K562 (cell line): ENCODE measurements at regions not wholly inside any gene's neighbourhood (a gene's known extent, or its start where the extent isn't known, plus 50 kb on each side); places are given as distances from the start of the nearest gene placed in this dataset.

Source experiments
- ATAC-seq: fragments of 200-7000 bp; cut with Tn5 transposase; 3 replicates; pipeline ENCODE4 v1.9.1; 2020; ENCODE audit warnings: moderate library complexity
- BruUV-seq: library from RNA; stranded (reverse); fragments of 400-500 nt; replicated peaks from 2 replicates; lab custom pipeline; 2021; lab: Mats Ljungman, UMichigan
- CTCF ChIA-PET: fragments of 300-600 bp; formaldehyde crosslinking; extraction: SDS; loops from one replicate; lab custom pipeline; 2021; ENCODE audit warnings: low intra/inter-chr PET ratio; lab: Yijun Ruan, JAX
- POLR2A ChIA-PET: fragments of 300-600, 350-650 bp; sonication (Branson Sonifier 250); formaldehyde crosslinking; extraction: SDS; loops from one replicate; lab custom pipeline; 2021; ENCODE audit warnings: antibody characterized with exemption, inconsistent platforms; lab: Yijun Ruan, JAX
- DNase-seq, 4 experiments: peaks; one replicate each; pipeline versions ENCODE4 v3.0.0 to v3.0.0-alpha.2; 2011 to 2018; ENCODE audit warnings: low spot score in 3 of 4, mixed read lengths in 3 of 4; ENCODE audit errors: extremely low read depth in 1 of 4
- FAIRE-seq: peaks from 2 replicates; lab custom pipeline; 2011; peaks lifted over from hg19 to GRCh38; lab: Jason Lieb, UNC
- H2AFZ ChIP-seq: 2 replicates; pipeline ENCODE4 v1.6.0; 2011; ENCODE audit warnings: low read depth, low read length, control low read depth, inconsistent platforms
- H3K27ac ChIP-seq: fragments of 200-600 bp; 3 replicates; pipeline ENCODE4 v1.8.0; 2011; ENCODE audit warnings: low read depth, mild to moderate bottlenecking, control low read depth, inconsistent platforms, low read length, moderate library complexity, mixed read lengths; ENCODE audit errors: extremely low read depth
- H3K27me3 ChIP-seq, 2 experiments: fragments of 300-600 bp in 1 of 2; 2 replicates in 1 of 2; 3 replicates in 1 of 2; pipeline versions ENCODE4 v1.6.0 to v1.8.0; 2011; ENCODE audit warnings: inconsistent platforms in 2 of 2, low read length in 2 of 2, mild to moderate bottlenecking in 1 of 2, mixed read lengths in 1 of 2, moderate library complexity in 1 of 2; ENCODE audit not compliant: control insufficient read depth in 2 of 2, insufficient read depth in 2 of 2
- H3K36me3 ChIP-seq: fragments of 300-600 bp; 3 replicates; pipeline ENCODE4 v1.8.0; 2011; ENCODE audit warnings: mild to moderate bottlenecking, low read length, inconsistent platforms; ENCODE audit not compliant: control insufficient read depth, insufficient read depth
- H3K4me1 ChIP-seq, 2 experiments: fragments of 200-600 bp in 1 of 2; replicated peaks in 1 of 2; 2 replicates in 1 of 2; 3 replicates in 1 of 2; pipeline versions ENCODE4 v1.5.1 to v1.8.0; 2011; ENCODE audit warnings: inconsistent platforms in 2 of 2, low read length in 2 of 2, mild to moderate bottlenecking in 1 of 2, mixed read lengths in 1 of 2, moderate library complexity in 1 of 2; ENCODE audit not compliant: control insufficient read depth in 2 of 2, insufficient read depth in 2 of 2
- H3K4me2 ChIP-seq: 2 replicates; pipeline ENCODE4 v1.6.1; 2011; ENCODE audit warnings: low read length, control low read depth, inconsistent platforms, mixed read lengths; ENCODE audit not compliant: insufficient read depth
- H3K4me3 ChIP-seq: fragments of 200-600 bp; sonication (generic), shearing (Covaris generic); 2 replicates; pipeline ENCODE4 v1.5.1; 2016; ENCODE audit warnings: control low read depth, inconsistent platforms
- H3K79me2 ChIP-seq: fragments of 200-600 bp; 3 replicates; pipeline ENCODE4 v1.8.0; 2011; ENCODE audit warnings: low read length, inconsistent platforms; ENCODE audit not compliant: control insufficient read depth, insufficient read depth
- H3K9ac ChIP-seq, 2 experiments: 2 replicates each; pipeline versions ENCODE4 v1.6.0 to v1.6.1; 2011; ENCODE audit warnings: low read depth in 2 of 2, low read length in 2 of 2, control low read depth in 1 of 2, inconsistent platforms in 1 of 2, mild to moderate bottlenecking in 1 of 2, mixed read lengths in 1 of 2; ENCODE audit not compliant: insufficient read depth in 1 of 2
- H3K9me1 ChIP-seq: one replicate; pipeline ENCODE4 v1.6.0; 2011; ENCODE audit warnings: inconsistent platforms, mild to moderate bottlenecking, low read length, moderate library complexity; ENCODE audit not compliant: control insufficient read depth, insufficient read depth
- H3K9me3 ChIP-seq: replicated peaks from 2 replicates; pipeline ENCODE4 v1.5.1; 2011; ENCODE audit warnings: low read depth, low read length, inconsistent platforms; ENCODE audit not compliant: control insufficient read depth, insufficient read depth
- H4K20me1 ChIP-seq: replicated peaks from 2 replicates; pipeline ENCODE4 v1.6.1; 2011; ENCODE audit warnings: low read length, inconsistent platforms, mixed read lengths; ENCODE audit not compliant: control insufficient read depth, insufficient read depth
- CBX5 ChIP-seq: IDR thresholded peaks from 2 replicates; pipeline ENCODE4 v1.6.1; 2014; ENCODE audit warnings: low read depth, borderline replicate concordance
- FOXK1 ChIP-seq: sonication (generic); formaldehyde crosslinking; IDR thresholded peaks from 2 replicates; pipeline ENCODE4 v1.8.0; 2022; ENCODE audit warnings: missing genetic modification reagents, mild to moderate bottlenecking, borderline replicate concordance
- HMG20B ChIP-seq: fragments of 250-450 bp; sonication (Bioruptor Pico); IDR thresholded peaks from 2 replicates; pipeline ENCODE4 v1.5.0; 2021; ENCODE audit warnings: mild to moderate bottlenecking
- HMGN3 ChIP-seq: IDR thresholded peaks from 2 replicates; pipeline ENCODE4 v1.6.1; 2011; ENCODE audit warnings: borderline replicate concordance, low read depth, mild to moderate bottlenecking, mixed read lengths, low read length; ENCODE audit not compliant: insufficient read length; ENCODE audit errors: extremely low read depth
- IRF1 ChIP-seq: sonication (generic); formaldehyde crosslinking; IDR thresholded peaks from 2 replicates; pipeline ENCODE4 v1.8.0; 2022; ENCODE audit warnings: missing genetic modification reagents, mild to moderate bottlenecking, borderline replicate concordance
- MAFF ChIP-seq: IDR thresholded peaks from 2 replicates; pipeline ENCODE4 v1.6.1; 2012; ENCODE audit warnings: low read length, improper control_type of control experiment
- MAFK ChIP-seq: IDR thresholded peaks from 2 replicates; pipeline ENCODE4 v1.6.1; 2011; ENCODE audit warnings: low read length, improper control_type of control experiment
- SAP30 ChIP-seq: fragments of 200-600 bp; sonication (generic); IDR thresholded peaks from 2 replicates; pipeline ENCODE4 v1.6.1; 2012; ENCODE audit warnings: borderline replicate concordance, low read depth, mild to moderate bottlenecking, moderate library complexity, low read length, control low read depth, inconsistent platforms; ENCODE audit not compliant: insufficient read depth, poor library complexity, severe bottlenecking
- SMAD3 ChIP-seq: fragments of 450-650 bp; formaldehyde crosslinking; conservative IDR thresholded peaks from 2 replicates; pipeline ENCODE4 v1.4.0; 2020; ENCODE audit warnings: mild to moderate bottlenecking
- THAP12 ChIP-seq: fragments of 250-450 bp; sonication (Bioruptor Pico); IDR thresholded peaks from 2 replicates; pipeline ENCODE4 v1.9.0; 2021; ENCODE audit warnings: mild to moderate bottlenecking, inconsistent platforms
- ZBTB11 ChIP-seq, 3 experiments: fragments of 200-800 bp in 1 of 3; fragments of 250-450 bp in 1 of 3; fragments of 450-650 bp in 1 of 3; sonication (Bioruptor Pico) in 1 of 3; sonication (Bioruptor generic) in 1 of 3; formaldehyde crosslinking in 1 of 3; IDR thresholded peaks; 2 replicates each; pipeline versions ENCODE4 v1.6.1 to v1.8.0; 2016 to 2022; ENCODE audit warnings: mild to moderate bottlenecking in 2 of 3, missing genetic modification characterization in 2 of 3, missing compliant biosample characterization in 1 of 3, moderate library complexity in 1 of 3
- ZNF512 ChIP-seq: IDR thresholded peaks from 2 replicates; pipeline ENCODE4 v1.6.1; 2016; ENCODE audit warnings: missing genetic modification characterization, missing compliant biosample characterization
- WGBS: fragments of 100-300 bp; shearing (Covaris generic); methylation state at CpG from one replicate; pipeline ENCODE4 v1.1.6; 2016; ENCODE audit warnings: low coverage, mixed read lengths; ENCODE audit not compliant: insufficient coverage; ENCODE audit errors: missing lambda C conversion rate; 5-methylcytosine and 5-hydroxymethylcytosine counted together
- in situ Hi-C: fragments of 300-500 bp; cut with MboI; formaldehyde crosslinking; loops from 4 replicates; pipeline ENCODE4 v1.15.0; 2018; ENCODE audit warnings: inconsistent platforms, mixed read lengths
- intact Hi-C: fragments of 100-400 bp; cut with micrococcal nuclease; formaldehyde crosslinking; loops from 2 replicates; pipeline ENCODE4 v1.14.2; 2022

GRCh38 chr20:53827292-53828087, 233.9 kb upstream of the ZNF217 start:
- no peaks in the 10 kb centered on the region for H3K36me3 ChIP-seq
- CTCF ChIA-PET = no interaction called here
- WGBS = 58% methylated on average over 3 of the region's 4 CpGs
- no TSS peak for BruUV-seq
- ATAC-seq (no peak), FAIRE-seq (no peak), DNase-seq (no peak)
- H3K9me3 ChIP-seq = no peaks in the 10 kb centered on the region
- no peak overlapping the region for H3K4me2 ChIP-seq
- no peak overlapping the region for H3K27ac ChIP-seq
- H3K4me3 ChIP-seq = no peak overlapping the region
- no peaks in the 10 kb centered on the region for H3K79me2 ChIP-seq
- H4K20me1 ChIP-seq = no peaks in the 10 kb centered on the region
- intact Hi-C loops (no loop called here), in situ Hi-C loops (no loop called here)
- H3K9ac ChIP-seq = no peak overlapping the region
- H2AFZ ChIP-seq = peak overlapping the region; percentile 97
- no peaks in the 10 kb centered on the region for H3K27me3 ChIP-seq
- POLR2A ChIA-PET = no interaction called here
- H3K9me1 ChIP-seq = no peaks in the 10 kb centered on the region
- H3K4me1 ChIP-seq = peaks cover 0 to 20% of the 10 kb centered on the region in 2 experiments; a peak in 2 of 5 replicates
- TF ChIP-seq IRF1 (CRISPR knock-in tag) = no peak
- no peak for TF ChIP-seq FOXK1
- peak; percentile 60 for TF ChIP-seq MAFF
- TF ChIP-seq SAP30 = no peak
- TF ChIP-seq HMGN3 = no peak
- TF ChIP-seq MAFK = peak; percentile 69
- TF ChIP-seq HMG20B (CRISPR knock-in tag) = no peak
- no peak for TF ChIP-seq THAP12 (CRISPR knock-in tag)
- TF ChIP-seq ZNF512 (tag) = peak; percentile 60
- peak in 1 of 3 experiments; percentile 91; a peak in 2 of 6 replicates for TF ChIP-seq ZBTB11 (CRISPR knock-in tag; IDR thresholded peaks at IDR 0.05)
- no peak for TF ChIP-seq SMAD3 (CRISPR knock-in tag)
- TF ChIP-seq CBX5 = no peak
